ENCODE measurements at regions not wholly inside any gene's neighbourhood (a gene's known extent, or its start where the extent isn't known, plus 50 kb on each side); places are given as distances from the start of the nearest gene placed in this dataset.

DNA sequence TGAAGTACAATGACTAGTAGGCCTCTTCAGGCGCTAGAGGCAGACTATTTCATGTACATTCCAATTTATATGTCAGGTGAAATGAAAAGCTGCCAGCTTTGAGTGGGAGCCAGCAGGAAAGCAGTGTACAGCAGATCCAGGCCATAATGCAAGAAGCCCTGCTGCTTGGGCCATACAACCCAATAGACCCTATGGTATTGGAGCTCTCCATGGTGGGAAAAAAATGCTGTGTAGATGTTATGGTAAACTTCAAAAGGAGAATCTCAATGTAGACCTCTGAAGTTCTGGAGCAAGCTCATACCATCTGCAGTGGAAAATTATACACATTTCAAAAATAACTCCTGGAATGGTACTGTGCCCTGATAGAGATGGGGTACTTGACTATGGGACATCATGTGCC is 71.5 kb upstream of the CD82 start:
- no peak for DNase-seq (ENCODE audit: low spot score)

DNA sequence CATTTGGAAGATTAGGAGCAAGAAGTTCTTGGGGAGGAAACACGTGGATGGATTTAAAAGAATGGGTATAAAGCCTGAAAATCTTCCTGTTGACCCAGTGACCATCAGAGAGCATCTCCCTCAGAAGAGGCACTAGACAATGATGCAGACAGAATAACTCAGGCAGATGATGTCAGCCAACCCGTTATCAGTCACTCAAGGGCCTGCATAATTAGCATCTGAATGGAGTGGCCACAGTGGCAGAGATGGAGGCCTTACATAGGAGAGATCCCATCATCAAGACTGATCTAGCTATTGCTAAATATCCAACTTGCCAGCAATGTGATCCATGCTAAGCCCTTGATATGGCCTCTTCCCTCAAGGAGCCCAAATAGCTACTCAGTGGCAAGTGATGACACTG is 70.7 kb upstream of the CD82 start:
- DNase-seq (ENCODE audit: low spot score), result no peak

GRCh38 chr11:44496391-44496790 is 69.1 kb upstream of the CD82 start:
- no peak for DNase-seq (ENCODE audit: low spot score)

DNA sequence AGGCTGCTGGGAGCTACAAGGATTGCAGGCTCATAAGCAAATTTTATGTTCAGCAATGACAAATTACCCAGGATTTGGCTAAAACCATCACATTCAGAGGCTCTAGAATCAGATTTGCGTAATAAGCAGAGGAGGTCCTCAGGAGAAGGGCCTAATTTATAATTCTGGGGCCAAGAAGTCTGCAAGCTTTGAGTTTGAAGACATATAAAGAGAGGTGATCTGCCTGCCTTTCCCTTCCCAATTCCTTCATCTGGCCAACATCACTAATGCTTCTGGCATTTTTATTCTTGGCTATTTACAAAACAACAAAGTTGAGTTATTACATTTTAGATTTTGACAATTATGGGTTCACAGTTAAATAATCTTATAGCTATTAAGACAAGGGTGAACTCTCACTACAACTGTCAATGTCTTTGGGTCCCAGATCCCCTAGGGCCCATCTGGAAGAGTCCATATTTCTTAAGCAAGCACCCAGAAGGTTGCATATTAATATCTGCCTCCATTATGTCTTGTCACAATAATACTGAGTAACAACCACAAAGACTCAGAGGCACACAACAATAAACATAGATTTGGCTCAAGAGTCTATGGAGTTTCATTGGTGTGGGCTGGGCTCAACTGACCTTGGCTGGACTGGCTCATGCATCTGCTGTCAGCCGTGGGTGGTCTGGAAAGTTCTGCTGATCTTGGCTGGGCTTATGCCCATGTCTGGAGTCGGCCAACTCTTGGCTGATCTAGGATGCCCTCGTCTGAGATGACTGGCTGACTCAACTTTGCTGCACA is 67.2 kb upstream of the CD82 start:
- no peak for DNase-seq (ENCODE audit: low spot score)

GRCh38 chr11:44502506-44502905 is 63.0 kb upstream of the CD82 start:
- no peak for DNase-seq (ENCODE audit: low spot score)

DNA sequence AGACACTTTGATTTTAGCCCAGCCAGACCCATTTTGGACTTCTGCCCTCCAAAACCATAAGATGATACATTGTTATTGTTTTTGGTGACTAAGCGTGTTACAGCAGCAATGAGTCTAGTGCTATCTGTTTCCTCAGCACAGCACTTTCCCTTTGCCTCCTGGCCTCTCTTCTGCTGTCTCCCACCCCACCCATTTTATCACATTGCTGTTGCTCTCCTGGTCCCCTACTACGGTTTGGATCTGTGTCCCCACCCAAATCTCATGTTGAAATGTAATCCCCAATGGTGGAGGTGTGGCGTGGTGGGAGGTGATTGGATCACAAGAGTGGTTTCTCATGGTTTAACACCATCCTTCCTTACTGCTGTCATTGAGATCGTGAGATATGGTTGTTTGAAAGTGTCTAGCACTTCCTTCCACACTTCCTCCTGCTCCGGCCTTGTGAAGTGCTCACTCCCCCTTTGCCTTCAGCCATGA is 59.8 kb upstream of the CD82 start:
- no peak for DNase-seq (ENCODE audit: low spot score)

DNA sequence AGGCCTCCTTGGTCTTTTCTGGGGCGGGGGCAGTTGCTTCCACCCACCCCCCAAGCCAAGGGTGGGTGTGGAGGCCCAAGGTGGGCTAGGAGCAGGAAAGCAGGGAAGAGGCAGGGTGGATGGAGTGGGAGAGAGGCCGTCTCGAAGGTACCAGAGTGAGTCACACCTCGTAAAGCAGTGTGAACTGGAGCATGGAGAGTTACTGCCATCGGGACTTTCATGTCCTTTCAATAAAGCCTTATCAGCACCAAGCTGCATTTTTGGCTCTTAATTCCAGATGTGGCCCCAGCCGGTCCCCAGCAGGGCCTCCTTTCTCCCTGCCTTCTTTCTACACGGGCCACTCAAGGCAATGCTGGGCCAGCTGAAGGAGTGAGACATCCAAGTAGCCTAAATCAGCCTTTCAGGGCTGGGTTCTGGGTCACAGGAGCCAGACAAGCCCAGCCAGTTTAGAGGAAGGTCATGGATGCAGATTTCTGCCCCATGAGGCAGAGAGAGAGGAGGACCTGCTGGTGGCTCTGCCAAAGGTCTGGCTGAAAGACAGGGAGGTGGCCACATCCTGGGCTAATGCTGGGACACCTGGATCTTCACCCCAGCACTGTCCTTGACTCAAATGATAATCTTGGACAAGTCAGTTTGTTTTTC is 59.0 kb upstream of the CD82 start:
- DNase-seq (ENCODE audit: low spot score), result peak; percentile 26

DNA sequence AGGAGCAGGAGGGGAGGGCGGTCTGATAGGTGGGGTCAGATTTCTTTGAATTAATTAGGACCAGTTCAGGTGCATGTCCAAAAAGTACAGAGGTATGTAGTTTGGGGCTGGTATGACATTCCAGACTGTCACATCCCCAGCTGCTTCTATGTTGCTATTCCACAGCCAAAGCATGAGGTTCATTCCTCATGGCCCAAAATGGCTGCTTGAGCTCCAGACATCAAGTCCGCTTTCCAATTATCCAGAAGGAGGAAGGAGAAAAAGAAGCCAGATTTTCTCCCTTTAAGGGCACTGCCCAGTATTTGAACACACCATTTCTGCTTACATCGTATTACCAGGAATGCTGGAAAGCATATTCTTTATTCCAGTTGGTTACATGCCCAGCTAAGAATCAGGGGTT is 58.0 kb upstream of the CD82 start:
- DNase-seq (ENCODE audit: low spot score), result no peak

GRCh38 chr11:44507896-44508445 is 57.5 kb upstream of the CD82 start:
- no peak for DNase-seq (ENCODE audit: low spot score)

DNA sequence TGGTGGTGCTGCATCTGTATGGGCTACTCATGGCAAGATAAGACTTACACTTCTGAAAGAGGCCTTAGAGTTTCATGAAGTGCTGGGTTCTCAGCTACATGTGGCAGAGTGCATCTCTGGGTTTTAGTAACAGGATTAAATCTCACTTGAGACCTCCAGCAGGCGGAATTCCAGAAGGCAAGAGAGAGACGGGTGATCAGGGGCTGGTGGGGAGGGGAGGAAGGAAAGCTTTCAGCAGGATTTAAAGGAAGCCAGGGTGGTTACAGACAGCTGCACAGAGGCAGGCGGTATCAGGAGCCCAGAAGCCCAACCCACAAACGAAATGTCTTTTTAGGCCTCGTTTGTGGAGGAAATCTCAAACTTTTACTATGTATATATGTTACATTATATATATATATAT is 56.2 kb upstream of the CD82 start:
- no peak for DNase-seq (ENCODE audit: low spot score)

DNA sequence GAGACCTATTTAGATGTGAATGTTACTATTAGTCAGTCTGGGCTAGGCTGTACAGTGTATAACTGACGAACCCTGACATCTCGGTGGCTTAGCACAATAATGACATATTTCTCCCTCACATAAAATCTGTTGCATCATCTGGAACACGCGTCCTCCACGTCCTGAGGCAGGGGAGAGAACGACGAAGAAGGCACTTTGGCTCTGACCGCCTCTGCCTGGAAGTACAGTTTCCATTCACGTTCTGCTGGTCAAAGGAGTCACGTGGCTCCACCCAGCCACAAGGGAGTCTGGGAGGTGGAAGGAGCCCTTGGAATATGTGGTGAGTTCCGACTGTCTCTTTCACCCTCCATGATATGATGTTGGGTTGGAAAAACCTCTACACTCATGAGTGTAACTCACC is 55.1 kb upstream of the CD82 start:
- no peak for DNase-seq (ENCODE audit: low spot score)

DNA sequence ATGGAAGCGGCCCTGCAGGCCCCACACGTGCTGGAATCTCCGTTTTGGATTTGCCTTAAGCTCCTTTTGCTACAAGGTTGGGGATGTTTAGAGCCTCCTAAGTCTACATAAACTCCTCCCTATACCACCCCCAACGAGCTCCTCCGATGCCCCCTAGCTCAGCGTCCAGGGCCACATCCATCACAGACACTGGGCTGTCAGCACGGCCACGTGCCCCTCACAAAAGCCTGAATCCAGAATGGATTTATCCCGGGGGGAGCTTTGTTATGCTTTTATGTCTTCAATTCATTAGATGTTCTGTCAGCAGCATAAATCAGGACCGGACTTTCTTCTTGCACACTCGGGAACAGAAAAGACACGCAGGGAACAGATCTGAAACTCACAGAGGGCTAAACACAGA is 52.6 kb upstream of the CD82 start:
- no peak for DNase-seq (ENCODE audit: low spot score)

GRCh38 chr11:44515048-44515447 is 50.4 kb upstream of the CD82 start:
- DNase-seq (ENCODE audit: low spot score), result no peak
